ENCODE measurements at regions not wholly inside any gene's neighbourhood (a gene's known extent, or its start where the extent isn't known, plus 50 kb on each side); places are given as distances from the start of the nearest gene placed in this dataset.

DNA sequence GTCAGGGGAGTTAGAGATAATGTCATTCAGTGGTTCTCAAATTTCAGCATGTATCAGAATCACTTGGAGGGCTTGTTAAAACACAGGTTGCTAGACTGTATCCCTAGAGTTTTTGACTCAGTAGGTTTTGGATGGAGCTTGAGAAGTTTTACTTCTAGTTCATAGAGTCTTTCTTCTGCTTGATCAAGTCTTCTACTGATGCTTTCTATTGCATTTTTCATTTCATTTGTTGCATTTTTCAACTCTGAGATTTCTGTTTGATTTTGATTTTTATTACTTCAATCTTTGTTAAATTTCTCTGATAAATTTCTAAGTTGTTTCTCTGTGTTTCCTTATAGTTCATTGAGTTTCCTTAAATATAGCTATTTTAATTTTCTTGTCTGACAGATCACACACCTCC, 361.4 kb downstream of the RAPGEF2 start (continued):
- TF ChIP-seq SKIL (IDR thresholded peaks at IDR 0.05; ENCODE audit: low read depth, poor library complexity, severe bottlenecking) (no peak), ZNF24 (IDR thresholded peaks at IDR 0.05) (no peak), GABPA (IDR thresholded peaks at IDR 0.05; ENCODE audit: low read depth) (no peak), NFIC (IDR thresholded peaks at IDR 0.05; ENCODE audit: low read depth, low read length) (no peak)

- ChIA-PET CTCF (no interaction called here), RAD21 (ENCODE audit: unreplicated experiment) (no interaction called here), POLR2A (no interaction called here), SMC1A (ENCODE audit: uncharacterized antibody, unreplicated experiment) (no interaction called here)
- H3K36me3 ChIP-seq (ENCODE audit: control insufficient read depth in 2 of 2, insufficient read depth in 2 of 2, low read length in 1 of 2) = no peaks in the 10 kb centered on the region
- H3K9ac ChIP-seq (ENCODE audit: control insufficient read depth, insufficient read depth, low read length) = no peak overlapping the region
- TF ChIP-seq PML (IDR thresholded peaks at IDR 0.05; ENCODE audit: low read length) = no peak
- no peak for TF ChIP-seq CREB1 (IDR thresholded peaks at IDR 0.05; ENCODE audit: low read depth)
- TF ChIP-seq HDAC2 (IDR thresholded peaks at IDR 0.05) = no peak
- DNase-seq (ENCODE audit: low read depth, low spot score) (no peak), FAIRE-seq (no peak), ATAC-seq (no peak)
- in situ Hi-C loops (cut with MboI) (no loop called here), intact Hi-C loops (cut with micrococcal nuclease; ENCODE audit: unreplicated experiment) (no loop called here)
- H4K20me1 ChIP-seq (ENCODE audit: control insufficient read depth, insufficient read depth) = no peaks in the 10 kb centered on the region
- H3K4me2 ChIP-seq (ENCODE audit: control insufficient read depth, insufficient read depth) = no peak overlapping the region
- no peak overlapping the region for H3K4me3 ChIP-seq
- no peaks in the 10 kb centered on the region for H3K27me3 ChIP-seq (replicated peaks in 1 of 2; ENCODE audit: control insufficient read depth in 2 of 2, insufficient read depth in 2 of 2, low read length in 1 of 2)
- no peaks in the 10 kb centered on the region for H3K9me3 ChIP-seq (replicated peaks; ENCODE audit: control insufficient read depth, insufficient read depth, low read length)
- H3K27ac ChIP-seq (ENCODE audit: control insufficient read depth, insufficient read depth) = no peak overlapping the region
- BruUV-seq (replicated peaks) = no TSS peak
- no peak overlapping the region for H2AFZ ChIP-seq (ENCODE audit: control insufficient read depth, low read depth, low read length)
- WGBS (ENCODE audit: insufficient coverage, insufficient replicate concordance, low lambda C conversion rate, missing lambda C conversion rate) = 20% methylated on average over 1 of the region's 1 CpG
- no peaks in the 10 kb centered on the region for H3K79me2 ChIP-seq (ENCODE audit: control insufficient read depth, insufficient read depth, low read length)
- no peaks in the 10 kb centered on the region for H3K4me1 ChIP-seq (ENCODE audit: control insufficient read depth, insufficient read depth, low read length)
Measured at GRCh38 chr4:159476886-159477285, 374.0 kb downstream of the RAPGEF2 start.
